ENCODE measurements at regions not wholly inside any gene's neighbourhood (a gene's known extent, or its start where the extent isn't known, plus 50 kb on each side); places are given as distances from the start of the nearest gene placed in this dataset.

GRCh38 chr10:16384021-16384420 is 52.8 kb upstream of the PTER start:
- Mint-ChIP-seq H3K27me3 (no peaks in the 10 kb centered on the region), H3K4me3 (no peak overlapping the region), H3K36me3 (ENCODE audit: low read depth) (no peaks in the 10 kb centered on the region), H3K9me3 (no peaks in the 10 kb centered on the region), H3K4me1 (no peaks in the 10 kb centered on the region), H3K27ac (no peak overlapping the region)
- CTCF ChIA-PET = no interaction called here
- DNase-seq = no peak
- ATAC-seq (ENCODE audit: low read depth) = no peak
- intact Hi-C loops (cut with micrococcal nuclease) = no loop called here
- no peak for TF ChIP-seq CTCF (IDR thresholded peaks at IDR 0.05)
- POLR2A ChIA-PET = no interaction called here

- Mint-ChIP-seq H3K27ac (no peak overlapping the region), H3K27me3 (no peaks in the 10 kb centered on the region), H3K4me1 (no peaks in the 10 kb centered on the region)
Measured at GRCh38 chr10:16386855-16387254, 50.0 kb upstream of the PTER start.

More at GRCh38 chr10:16386855-16387254, 50.0 kb upstream of the PTER start:
- ChIA-PET POLR2A (no interaction called here), CTCF (no interaction called here)
- ATAC-seq (ENCODE audit: low read depth) (no peak), DNase-seq (no peak)
- Mint-ChIP-seq H3K4me3 (no peak overlapping the region), H3K9me3 (no peaks in the 10 kb centered on the region), H3K36me3 (ENCODE audit: low read depth) (no peaks in the 10 kb centered on the region)
- no peak for TF ChIP-seq CTCF (IDR thresholded peaks at IDR 0.05)
- intact Hi-C loops (cut with micrococcal nuclease) = no loop called here

Measured in activated B cell treated with CpG ODN at 0.5 μM for 24 hours (primary cell).